Rectal smooth muscle tissue (tissue), 1 donor: ENCODE measurements at regions not wholly inside any gene's neighbourhood (a gene's known extent, or its start where the extent isn't known, plus 50 kb on each side); places are given as distances from the start of the nearest gene placed in this dataset.

Source experiments
- H3K27ac ChIP-seq: one replicate; pipeline ENCODE4 v1.7.0; 2013; ENCODE audit warnings: low read depth, low read length, inconsistent platforms
- H3K27me3 ChIP-seq: one replicate; pipeline ENCODE4 v1.7.0; 2013; ENCODE audit warnings: low read length; ENCODE audit not compliant: control insufficient read depth, insufficient read depth
- H3K36me3 ChIP-seq: one replicate; pipeline ENCODE4 v1.7.0; 2013; ENCODE audit warnings: low read length; ENCODE audit not compliant: control insufficient read depth, insufficient read depth
- H3K4me1 ChIP-seq: one replicate; pipeline ENCODE4 v1.7.0; 2013; ENCODE audit warnings: low read length; ENCODE audit not compliant: control insufficient read depth, insufficient read depth
- H3K4me3 ChIP-seq: one replicate; pipeline ENCODE4 v1.7.0; 2013; ENCODE audit warnings: low read length
- H3K9ac ChIP-seq: one replicate; pipeline ENCODE4 v1.7.0; 2013; ENCODE audit warnings: low read length

DNA sequence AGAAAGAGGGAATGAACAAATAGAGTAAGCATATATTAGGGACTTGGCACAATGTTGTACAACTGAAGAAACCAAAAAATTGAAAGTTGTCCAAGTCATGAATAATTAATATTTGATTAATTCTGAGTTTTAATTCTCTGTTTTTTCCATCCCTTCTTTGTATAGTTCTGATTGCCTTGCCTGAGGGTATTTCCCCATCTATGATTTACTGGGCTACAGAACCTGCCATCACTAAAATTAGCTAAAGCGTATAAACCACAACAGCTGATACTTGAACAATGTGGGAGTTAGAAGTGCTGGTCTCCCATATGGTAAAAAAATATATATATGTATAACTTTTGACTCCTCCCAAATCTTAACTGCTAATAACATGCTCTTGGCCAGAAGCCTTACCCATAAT lies 1253.5 kb upstream of the CDH6 start:
- Histone ChIP-seq H3K9ac (no peak overlapping the region), H3K4me1 (no peaks in the 10 kb centered on the region), H3K4me3 (no peak overlapping the region), H3K27ac (no peak overlapping the region), H3K27me3 (no peaks in the 10 kb centered on the region), H3K36me3 (no peaks in the 10 kb centered on the region)

DNA sequence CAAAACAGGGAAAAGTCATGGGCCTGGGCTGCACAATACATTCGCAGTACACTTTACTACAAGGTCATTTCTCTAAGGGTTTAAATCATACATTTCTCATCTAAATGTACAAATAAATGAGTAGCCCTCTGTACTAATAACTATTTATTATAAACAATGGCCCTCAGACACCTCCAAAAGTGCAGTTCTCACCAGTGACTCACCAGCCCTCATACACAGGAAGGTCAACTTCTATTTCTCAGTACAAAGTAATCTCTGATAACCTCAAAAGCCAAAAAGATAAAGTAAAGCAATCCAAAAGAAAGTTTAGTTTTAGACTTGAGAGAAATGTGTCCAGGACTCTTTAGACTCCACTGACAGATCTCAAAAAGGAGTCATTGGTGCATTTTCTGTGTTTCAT lies 1258.1 kb upstream of the CDH6 start:
- H3K27me3 ChIP-seq, result no peaks in the 10 kb centered on the region
- H3K9ac ChIP-seq, result no peak overlapping the region
- H3K4me3 ChIP-seq, result no peak overlapping the region
- H3K36me3 ChIP-seq, result no peaks in the 10 kb centered on the region
- H3K4me1 ChIP-seq, result no peaks in the 10 kb centered on the region
- no peak overlapping the region for H3K27ac ChIP-seq

DNA sequence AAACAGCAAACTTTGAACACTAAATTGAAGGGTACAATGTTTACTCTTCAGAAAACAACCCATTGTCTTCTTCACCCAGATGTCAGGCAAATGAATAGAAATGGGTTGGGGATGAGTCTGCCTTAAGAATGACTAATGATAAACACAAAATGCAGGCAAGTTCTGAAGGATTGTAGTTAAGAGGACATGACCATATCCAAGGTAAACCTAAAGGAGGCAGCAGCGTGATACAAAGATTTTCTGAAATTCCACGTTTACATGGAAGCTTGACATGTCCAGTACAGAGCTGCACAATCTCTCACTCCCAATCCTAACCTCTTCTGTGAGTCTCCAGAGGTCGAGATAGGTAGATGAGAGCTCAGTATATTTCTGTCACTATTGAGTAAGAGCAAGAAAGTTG lies 1263.2 kb upstream of the CDH6 start:
- Histone ChIP-seq H3K36me3 (no peaks in the 10 kb centered on the region), H3K4me3 (no peak overlapping the region), H3K4me1 (no peaks in the 10 kb centered on the region)

DNA sequence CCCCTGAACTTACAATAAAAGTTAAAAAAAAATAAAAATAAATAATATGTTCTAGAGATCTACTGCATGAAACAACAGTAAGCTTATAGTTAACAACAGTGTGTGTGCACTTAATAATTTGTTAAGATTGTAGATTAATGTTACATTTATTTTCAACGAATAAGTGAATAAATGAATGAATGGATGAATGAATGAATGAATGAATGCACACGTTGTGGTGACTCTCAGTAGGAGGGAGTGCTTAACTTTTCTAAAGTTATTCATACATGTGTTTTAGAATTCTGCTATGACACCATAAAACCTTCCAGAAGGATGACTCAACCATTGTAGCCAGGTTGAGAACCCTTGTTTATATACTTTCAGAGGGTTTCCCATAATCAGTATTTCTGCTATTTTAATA lies 1269.4 kb upstream of the CDH6 start:
- Histone ChIP-seq H3K27ac (no peak overlapping the region), H3K4me3 (no peak overlapping the region), H3K36me3 (no peaks in the 10 kb centered on the region), H3K27me3 (no peaks in the 10 kb centered on the region), H3K9ac (no peak overlapping the region), H3K4me1 (no peaks in the 10 kb centered on the region)

More for the DNA sequence above, 1263.2 kb upstream of the CDH6 start:
- H3K9ac ChIP-seq, result no peak overlapping the region
- no peak overlapping the region for H3K27ac ChIP-seq
- no peaks in the 10 kb centered on the region for H3K27me3 ChIP-seq

DNA sequence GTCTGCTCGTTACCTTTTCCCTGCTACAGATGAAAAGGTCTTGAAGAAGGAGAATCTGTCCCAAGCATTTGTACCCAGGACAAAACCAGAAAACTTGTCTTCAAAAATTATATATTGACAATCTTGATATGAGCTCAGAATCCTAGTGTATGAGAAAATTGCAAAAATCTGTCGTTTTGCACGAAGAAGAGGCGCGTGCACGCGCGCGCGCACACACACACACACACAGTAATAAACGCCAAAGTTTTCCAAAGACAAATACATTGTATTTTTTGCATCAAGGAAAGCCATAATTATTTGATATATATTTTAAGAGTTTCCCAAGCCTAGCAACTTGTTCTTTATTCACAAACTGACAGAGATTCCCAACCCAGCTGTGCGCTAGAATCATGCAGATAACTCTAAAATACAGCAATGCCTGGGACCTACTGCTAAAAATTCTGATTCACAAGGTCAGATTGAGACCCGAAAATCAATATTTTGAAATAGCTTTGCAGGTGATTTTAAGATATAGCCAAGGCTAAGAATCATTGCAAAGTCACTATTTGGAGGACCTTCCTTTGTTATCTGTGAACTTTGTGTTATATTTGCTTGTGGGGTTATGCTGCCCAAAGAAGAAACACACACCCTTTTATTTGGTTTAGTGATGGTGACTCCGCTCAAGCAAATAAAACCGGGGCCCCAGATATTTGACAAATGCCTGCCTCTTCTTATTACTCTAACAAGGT lies 1287.7 kb upstream of the CDH6 start:
- no peak overlapping the region for H3K27ac ChIP-seq
- no peak overlapping the region for H3K4me3 ChIP-seq
- no peaks in the 10 kb centered on the region for H3K27me3 ChIP-seq
- no peak overlapping the region for H3K9ac ChIP-seq
- no peaks in the 10 kb centered on the region for H3K36me3 ChIP-seq
- H3K4me1 ChIP-seq, result no peaks in the 10 kb centered on the region

DNA sequence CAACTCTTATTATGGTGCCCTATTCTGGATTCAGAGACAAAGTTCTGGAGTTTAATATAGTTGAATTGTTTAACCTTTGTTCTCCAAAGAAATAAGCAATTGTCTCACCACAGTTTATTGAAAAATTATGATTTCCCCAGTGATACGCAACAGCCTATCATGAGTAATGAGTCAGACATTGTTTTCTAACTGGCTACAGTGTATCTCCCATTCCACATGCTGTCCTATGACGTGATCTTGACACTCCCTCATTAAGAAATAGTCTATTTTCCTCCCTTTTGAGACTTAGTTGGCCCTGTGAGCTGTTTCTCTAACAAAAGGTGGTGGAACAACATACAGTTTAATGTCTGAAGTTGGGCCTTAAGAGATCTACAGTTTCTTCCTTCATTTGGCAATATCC lies 1290.6 kb upstream of the CDH6 start:
- Histone ChIP-seq H3K36me3 (no peaks in the 10 kb centered on the region), H3K27ac (no peak overlapping the region), H3K27me3 (no peaks in the 10 kb centered on the region), H3K9ac (no peak overlapping the region), H3K4me1 (no peaks in the 10 kb centered on the region), H3K4me3 (no peak overlapping the region)

DNA sequence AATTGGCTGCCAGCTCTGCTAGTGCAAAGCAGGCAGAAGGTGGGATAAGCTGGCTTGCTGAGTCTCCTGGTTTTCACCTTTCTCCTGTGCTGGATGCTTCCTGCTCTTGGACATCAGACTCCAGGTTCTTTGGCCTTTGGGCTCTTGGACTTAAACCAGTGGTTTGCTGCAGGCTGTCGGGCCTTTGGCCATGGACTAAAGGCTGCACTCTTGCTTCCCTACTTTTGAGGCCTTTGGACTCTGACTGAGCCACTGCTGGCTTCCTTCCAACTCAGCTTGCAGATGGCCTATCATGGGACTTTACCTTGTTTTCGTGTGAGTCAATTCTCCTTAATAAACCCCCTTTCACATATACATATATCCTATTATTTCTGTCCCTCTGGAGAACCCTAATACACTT lies 1293.9 kb upstream of the CDH6 start:
- H3K9ac ChIP-seq, result no peak overlapping the region
- H3K4me1 ChIP-seq, result no peaks in the 10 kb centered on the region
- H3K27ac ChIP-seq, result no peak overlapping the region
- H3K36me3 ChIP-seq, result no peaks in the 10 kb centered on the region
- no peak overlapping the region for H3K4me3 ChIP-seq
- H3K27me3 ChIP-seq, result no peaks in the 10 kb centered on the region

DNA sequence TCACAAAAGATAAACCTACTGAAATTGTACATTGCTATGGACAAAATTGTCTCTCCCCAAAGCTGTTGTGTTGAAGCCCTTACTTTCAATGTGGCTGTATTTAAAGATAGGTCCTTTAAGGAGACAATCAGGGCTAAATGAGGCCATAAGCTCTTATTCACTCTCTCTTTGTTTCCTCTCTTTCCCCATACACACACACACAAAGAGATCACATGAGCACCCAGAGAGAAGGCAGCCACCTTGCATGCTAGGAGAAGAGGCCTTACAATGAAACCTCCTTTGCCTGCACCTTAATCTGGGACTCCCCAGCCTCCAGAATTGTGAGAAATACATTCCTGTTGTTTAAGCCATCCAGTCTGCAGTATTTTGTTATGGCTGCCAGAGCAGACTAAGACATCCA lies 1295.6 kb upstream of the CDH6 start:
- no peaks in the 10 kb centered on the region for H3K27me3 ChIP-seq
- H3K27ac ChIP-seq, result no peak overlapping the region
- no peak overlapping the region for H3K9ac ChIP-seq
- H3K4me3 ChIP-seq, result no peak overlapping the region
- H3K4me1 ChIP-seq, result no peaks in the 10 kb centered on the region
- H3K36me3 ChIP-seq, result no peaks in the 10 kb centered on the region

DNA sequence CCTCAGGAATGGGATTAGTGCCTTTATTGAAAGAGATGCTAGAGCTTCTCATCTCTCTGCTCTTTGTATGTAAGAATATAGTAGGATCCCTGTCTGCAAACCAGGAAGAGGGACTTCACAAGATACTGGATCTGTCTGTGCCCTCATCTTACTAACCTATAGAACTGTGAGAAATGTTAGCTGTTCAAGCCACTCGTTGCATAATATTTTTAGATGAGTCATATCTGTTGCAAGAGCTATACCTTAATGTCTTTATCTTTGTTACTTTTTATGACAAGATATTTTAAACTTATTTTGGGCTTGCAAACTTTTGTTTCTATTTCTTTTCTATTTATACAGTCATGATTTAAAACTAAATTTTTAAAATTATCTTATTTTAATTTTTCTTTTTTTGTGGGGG lies 1296.8 kb upstream of the CDH6 start:
- Histone ChIP-seq H3K4me3 (no peak overlapping the region), H3K27me3 (no peaks in the 10 kb centered on the region), H3K4me1 (no peaks in the 10 kb centered on the region), H3K36me3 (no peaks in the 10 kb centered on the region), H3K9ac (no peak overlapping the region), H3K27ac (no peak overlapping the region)

DNA sequence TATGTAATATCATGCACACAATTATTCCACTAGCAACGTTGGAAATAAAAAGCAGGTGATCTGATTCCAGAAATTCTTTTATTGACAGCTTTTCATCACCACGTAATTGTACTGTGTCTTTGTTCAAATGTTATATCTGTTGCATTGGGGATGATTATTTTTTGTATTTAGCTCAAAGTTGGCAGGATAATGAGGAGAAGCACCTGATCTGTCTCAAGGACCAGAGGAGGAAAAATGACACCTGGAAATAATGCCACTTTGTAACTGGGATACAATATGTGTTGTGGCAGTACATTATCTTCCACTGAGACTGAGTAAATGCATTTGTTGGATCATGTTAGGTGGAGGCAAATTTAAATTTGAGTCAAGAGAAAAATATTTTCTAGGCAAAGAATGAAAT lies 1298.8 kb upstream of the CDH6 start:
- H3K9ac ChIP-seq, result no peak overlapping the region
- H3K36me3 ChIP-seq, result no peaks in the 10 kb centered on the region
- H3K27ac ChIP-seq, result no peak overlapping the region
- H3K4me1 ChIP-seq, result no peaks in the 10 kb centered on the region
- H3K4me3 ChIP-seq, result no peak overlapping the region
- no peaks in the 10 kb centered on the region for H3K27me3 ChIP-seq

DNA sequence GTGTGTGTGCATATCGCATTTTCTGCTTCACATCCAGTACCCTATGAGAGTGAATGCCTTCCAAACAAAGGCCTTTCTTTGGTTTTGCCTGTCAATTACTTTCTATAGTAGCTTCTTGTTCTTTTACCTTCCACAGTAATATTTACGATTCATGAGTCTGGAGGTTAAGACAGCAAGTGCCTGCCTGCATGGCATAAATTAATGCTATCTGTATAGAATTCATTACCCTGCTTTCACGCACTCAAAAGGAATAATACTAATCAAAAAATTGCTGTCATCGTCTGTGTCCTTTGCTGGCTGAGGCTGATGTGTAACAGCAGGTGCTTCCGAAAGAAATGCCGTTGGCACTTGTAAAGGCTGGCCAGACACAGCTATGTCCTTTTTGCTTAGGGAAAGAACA lies 1304.4 kb upstream of the CDH6 start:
- H3K36me3 ChIP-seq, result no peaks in the 10 kb centered on the region
- no peak overlapping the region for H3K27ac ChIP-seq
- no peak overlapping the region for H3K4me3 ChIP-seq
- no peaks in the 10 kb centered on the region for H3K4me1 ChIP-seq
- H3K27me3 ChIP-seq, result no peaks in the 10 kb centered on the region
- H3K9ac ChIP-seq, result no peak overlapping the region

DNA sequence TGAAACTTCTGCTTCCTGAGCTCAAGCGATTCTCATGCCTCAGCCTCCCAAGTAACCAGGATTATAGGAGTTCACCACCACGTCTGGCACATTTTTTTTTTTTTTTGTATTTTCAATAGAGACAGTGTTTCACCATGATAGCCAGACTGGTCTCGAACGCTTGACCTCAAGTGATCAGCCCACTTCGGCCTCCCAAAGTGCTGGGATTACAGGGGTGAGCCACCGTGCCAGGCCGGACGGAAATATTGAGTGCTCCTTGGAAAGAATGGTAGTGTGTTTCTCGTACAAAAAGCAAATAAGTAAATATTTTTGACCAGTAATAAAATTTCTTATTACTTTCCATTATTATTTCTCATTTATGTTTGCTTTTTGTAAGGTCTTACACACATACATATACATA lies 1307.9 kb upstream of the CDH6 start:
- no peak overlapping the region for H3K9ac ChIP-seq
- no peaks in the 10 kb centered on the region for H3K4me1 ChIP-seq
- no peak overlapping the region for H3K27ac ChIP-seq
- no peak overlapping the region for H3K4me3 ChIP-seq
- no peaks in the 10 kb centered on the region for H3K36me3 ChIP-seq
- no peaks in the 10 kb centered on the region for H3K27me3 ChIP-seq

DNA sequence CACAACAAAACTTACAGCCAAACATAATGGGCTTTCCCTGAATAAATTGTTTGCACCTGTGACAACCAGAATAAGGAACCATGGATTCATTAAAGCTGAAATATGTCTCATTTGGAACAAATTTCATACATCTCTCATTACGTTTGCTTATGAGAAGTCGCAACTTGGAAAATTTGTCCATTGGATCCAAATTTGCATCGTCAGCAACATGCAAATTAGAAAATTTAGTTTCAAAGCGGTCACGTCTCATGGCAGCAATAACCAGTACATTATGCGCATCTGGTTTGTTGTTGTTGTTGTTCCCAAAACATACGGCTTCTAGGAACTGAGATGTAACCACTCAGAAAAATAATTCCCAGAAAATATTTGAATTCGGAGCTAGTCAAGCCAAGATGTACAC lies 1311.5 kb upstream of the CDH6 start:
- no peaks in the 10 kb centered on the region for H3K4me1 ChIP-seq
- H3K27ac ChIP-seq, result no peak overlapping the region
- H3K9ac ChIP-seq, result no peak overlapping the region
- H3K4me3 ChIP-seq, result no peak overlapping the region
- no peaks in the 10 kb centered on the region for H3K27me3 ChIP-seq
- H3K36me3 ChIP-seq, result no peaks in the 10 kb centered on the region
